ENCODE measurements at regions not wholly inside any gene's neighbourhood (a gene's known extent, or its start where the extent isn't known, plus 50 kb on each side); places are given as distances from the start of the nearest gene placed in this dataset.
"Not testable (repeated sequence)": the region's sequence is repeated elsewhere in the genome, so short reads cannot be mapped to it uniquely, and the experiment has no call there.

GRCh38 chr10:53069013-53069412, 296.4 kb upstream of the MBL2 start:
- no peak for DNase-seq

DNA sequence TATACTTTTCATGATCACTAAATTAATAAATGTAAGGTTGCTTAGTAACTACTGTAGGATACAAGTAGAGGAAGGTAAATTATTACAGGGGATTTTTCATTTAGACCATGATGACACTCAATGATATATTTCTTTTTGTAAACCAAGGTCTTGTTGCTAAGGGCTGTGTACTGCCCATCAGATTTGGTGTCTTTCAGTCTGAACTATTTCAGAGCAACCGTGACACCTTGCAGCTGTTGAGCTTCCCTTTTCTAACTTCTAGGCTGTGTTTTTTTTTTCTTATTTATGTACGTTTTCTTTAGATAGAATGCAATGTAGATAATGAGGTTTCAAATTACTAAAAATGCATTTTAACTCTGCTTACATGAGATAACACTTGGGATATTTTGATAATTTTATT, 292.0 kb upstream of the MBL2 start:
- no peak for DNase-seq

- DNase-seq, result no peak
Measured at GRCh38 chr10:53063805-53064204, 291.2 kb upstream of the MBL2 start.

DNA sequence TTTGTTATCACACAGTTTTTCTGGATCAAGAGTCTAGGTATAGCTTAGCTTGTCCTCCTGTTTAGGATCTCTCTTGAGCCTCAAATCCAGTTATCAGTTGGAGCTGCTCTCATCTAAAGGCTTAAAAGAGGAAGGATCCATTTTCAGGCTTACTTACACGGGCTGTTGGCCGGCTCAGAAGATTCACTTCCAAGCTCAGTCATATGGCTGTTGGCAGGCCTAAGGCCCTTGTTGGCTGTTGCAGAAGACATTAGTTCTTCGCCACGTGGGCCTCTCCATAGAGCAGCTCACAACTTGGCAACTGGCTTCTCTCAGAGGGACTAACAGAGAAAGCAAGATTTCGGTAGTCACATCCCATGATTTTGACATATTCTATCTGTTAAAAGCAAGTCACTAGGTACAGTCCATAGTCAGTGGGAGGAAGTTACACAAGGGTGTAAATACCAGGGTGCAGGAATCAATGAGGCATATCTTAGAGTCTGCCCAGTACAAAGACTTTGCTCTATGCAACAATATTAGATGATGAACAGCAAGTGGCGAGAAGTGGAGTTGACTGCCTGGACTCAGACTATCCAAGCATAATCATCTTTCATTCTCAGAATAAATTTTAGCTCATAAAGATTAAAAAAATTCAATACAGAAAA, 280.1 kb upstream of the MBL2 start:
- DNase-seq, result no peak

DNA sequence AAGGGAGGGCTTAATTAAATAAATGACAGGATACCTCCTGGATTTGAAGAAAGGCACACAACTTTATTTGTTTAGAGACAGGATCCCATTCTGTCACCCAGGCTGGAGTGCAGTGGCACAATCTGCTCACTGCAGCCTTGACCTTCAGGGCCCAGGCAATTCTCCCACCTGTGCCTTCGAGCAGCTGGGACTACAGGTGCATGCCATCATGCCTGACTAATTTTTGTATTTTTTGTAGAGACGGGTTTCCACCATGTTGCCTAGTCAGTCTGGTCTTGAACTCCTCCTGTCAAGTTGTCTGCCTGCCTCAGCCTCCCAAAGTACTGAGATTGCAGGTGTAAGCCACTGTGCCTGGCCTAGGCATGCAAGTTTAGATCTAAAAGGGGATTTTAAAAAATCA, 272.7 kb upstream of the MBL2 start:
- no peak for DNase-seq

GRCh38 chr10:53035823-53036222, 263.2 kb upstream of the MBL2 start:
- not testable (repeated sequence) for DNase-seq

- no peak for DNase-seq
Measured at GRCh38 chr10:53033396-53033795, 260.8 kb upstream of the MBL2 start.

DNA sequence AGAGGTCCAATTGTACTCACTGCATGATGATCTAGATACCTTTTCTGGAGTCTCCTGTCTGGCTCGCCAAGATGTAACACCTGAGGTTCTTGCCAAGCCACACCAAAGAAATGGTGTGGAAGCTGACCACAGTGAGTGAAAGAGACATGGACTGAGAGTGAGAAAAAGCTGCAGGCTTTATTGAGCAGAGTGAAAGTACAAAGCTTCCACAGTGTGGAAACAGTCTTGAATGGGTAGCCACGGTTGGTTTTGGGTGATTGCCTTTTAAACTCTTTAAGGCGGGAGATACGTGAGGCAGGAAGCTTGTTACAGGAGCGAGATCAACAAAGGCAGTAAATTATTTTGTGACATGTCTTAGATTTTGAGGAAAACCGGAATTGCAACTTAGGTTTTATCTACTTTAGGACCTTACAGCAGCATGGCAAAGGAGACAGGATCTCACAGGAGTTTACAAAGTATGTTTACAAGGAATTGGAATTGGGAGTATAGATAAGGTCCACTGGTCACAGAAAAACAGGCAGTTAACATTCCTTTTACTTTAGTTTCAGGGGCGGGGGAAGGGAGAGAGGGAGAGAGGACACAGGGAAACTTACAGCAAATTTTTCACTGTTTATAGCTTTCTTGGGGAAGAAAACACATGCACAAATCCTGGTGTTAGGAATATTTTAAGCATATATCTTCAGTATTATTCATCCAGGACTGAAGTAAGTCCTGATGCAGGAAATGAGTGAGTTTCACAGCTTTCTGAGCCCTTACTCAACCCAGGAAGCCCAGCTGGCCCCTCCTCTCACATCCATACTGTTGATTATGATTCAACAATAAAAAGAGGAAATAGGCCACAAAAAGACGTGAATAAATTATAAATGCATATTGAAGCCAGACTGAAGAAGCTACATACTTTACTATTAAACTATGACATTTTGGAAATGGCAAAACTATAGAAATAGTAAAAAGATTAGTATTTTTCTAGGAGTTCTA, 257.6 kb upstream of the MBL2 start:
- DNase-seq, result not testable (repeated sequence)

- DNase-seq, result no peak
Measured at GRCh38 chr10:53029449-53029848, 256.9 kb upstream of the MBL2 start.

DNA sequence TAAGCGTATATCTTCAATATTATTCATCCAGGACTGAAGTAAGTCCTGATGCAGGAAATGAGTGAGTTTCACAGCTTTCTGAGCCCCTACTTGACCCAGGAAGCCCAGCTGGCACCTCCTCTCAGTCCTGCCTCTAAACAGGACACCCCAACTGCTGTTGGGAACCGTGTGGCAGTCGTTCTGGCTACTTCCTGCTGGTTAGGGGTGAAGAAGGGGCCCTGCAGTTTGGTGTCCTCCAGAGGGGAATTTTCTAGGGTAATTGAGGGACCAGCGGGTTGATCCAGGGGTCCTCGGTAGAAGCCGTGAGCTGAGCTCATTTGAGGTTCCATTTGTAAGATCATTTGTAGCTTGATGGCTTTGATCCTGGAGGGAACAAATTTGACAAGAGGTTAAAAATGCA, 253.2 kb upstream of the MBL2 start:
- DNase-seq, result not testable (repeated sequence)

- no peak for DNase-seq
Measured at GRCh38 chr10:53025172-53025711, 252.7 kb upstream of the MBL2 start.

DNA sequence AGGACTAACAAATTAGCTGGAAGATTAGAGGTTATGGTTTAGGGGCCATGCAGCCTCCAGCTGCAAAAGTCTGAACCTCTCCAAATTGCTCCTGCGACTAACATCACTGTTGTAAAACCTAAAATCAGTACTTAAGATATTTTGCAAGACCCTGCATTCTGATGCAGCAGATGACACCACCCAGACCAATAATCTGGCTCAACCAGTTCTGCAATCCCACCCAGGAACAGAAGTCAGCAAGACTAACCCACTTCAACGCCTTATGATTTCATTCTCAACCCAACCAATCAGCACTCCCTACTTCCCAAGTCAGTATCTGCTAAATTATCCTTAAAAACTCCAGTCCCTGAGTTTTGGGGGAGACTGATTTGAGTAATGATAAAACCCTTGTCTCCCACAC, 250.8 kb upstream of the MBL2 start:
- no peak for DNase-seq

- no peak for DNase-seq
Measured at GRCh38 chr10:53022611-53023088, 250.1 kb upstream of the MBL2 start.

DNA sequence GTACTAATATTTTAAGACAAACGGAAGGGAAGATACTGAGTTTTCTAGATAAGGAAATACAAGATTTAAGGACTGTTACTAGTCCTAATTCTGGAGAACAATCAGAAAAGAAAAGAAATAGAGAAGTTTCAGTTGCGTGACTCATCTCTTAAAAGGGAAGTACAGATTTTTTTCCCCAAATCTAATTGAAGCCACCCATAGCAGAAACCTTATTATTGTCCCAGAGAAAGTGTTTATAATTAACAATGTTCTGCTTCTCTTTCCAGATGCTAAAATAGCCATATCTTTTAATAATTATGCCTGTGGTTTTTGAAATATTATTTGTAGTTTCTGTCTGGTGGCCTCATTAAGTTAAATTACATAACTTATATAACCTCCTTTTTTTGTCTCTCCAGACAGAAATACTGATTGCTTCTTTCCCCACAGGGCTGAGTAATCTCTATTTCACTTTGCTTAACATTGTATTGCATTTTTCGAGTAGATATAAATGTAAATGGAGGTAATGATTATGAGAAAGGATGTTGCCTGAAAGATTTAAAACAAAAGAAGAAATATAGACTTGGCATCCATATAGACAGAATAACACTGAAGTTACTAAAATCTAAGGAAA, 240.7 kb upstream of the MBL2 start:
- DNase-seq, result no peak

DNA sequence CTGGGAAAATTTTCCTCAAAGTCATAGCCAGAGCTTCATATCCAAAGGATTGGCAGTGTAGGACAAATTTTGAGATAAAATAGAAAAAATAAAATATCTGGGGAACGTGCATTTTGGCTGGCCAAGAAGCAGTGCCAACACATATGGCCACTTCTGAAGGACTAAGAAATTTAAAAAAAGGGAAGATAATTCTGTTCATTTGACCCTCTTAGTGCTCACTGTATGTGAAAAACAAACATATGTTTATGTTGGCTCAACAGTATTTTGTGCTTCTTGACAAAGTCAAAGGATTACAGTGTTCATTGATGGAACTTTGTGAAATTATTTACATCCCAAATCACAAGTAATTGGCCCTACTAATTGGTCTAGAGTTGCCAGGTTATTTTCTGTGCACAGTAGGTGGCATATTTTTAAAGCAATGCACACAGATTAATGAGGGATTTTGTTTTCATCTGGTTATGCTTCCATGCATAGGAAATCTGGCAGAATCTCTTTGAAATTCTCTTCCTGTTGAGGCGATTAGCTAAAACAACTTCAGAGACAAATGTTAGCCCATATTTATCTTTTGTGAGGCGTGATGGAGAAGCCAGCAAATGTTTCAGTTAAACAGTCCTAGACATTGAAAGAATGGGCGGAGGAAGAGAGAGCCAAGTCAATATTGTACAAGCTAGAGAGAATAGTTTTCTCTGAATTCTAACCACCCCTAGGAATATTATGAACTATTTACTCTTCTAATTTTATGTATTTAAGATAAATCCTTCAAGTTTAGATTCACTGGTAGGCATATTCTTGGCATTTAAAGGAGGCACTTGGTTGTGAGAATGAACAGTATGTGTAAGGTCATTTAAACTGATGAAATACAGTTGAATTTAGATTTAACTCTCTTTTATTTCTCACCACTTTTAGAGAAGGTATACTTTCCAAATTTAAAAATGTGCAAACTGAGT, 237.7 kb upstream of the MBL2 start:
- no peak for DNase-seq

DNA sequence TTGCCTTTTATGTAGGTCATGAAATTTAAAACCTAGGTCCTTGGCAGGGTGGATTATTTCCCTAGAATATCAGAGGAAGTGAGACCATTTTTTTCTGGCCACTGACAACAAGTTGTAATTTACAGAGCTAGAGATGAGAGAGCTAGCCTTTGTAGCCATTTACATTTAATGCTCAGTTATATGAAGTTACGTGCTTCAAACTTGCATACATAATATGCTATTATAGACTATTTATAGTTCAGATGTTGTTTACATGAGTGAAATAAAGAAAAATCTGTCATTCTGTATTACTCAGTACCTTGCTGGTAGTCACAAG, 234.9 kb upstream of the MBL2 start:
- no peak for DNase-seq

DNA sequence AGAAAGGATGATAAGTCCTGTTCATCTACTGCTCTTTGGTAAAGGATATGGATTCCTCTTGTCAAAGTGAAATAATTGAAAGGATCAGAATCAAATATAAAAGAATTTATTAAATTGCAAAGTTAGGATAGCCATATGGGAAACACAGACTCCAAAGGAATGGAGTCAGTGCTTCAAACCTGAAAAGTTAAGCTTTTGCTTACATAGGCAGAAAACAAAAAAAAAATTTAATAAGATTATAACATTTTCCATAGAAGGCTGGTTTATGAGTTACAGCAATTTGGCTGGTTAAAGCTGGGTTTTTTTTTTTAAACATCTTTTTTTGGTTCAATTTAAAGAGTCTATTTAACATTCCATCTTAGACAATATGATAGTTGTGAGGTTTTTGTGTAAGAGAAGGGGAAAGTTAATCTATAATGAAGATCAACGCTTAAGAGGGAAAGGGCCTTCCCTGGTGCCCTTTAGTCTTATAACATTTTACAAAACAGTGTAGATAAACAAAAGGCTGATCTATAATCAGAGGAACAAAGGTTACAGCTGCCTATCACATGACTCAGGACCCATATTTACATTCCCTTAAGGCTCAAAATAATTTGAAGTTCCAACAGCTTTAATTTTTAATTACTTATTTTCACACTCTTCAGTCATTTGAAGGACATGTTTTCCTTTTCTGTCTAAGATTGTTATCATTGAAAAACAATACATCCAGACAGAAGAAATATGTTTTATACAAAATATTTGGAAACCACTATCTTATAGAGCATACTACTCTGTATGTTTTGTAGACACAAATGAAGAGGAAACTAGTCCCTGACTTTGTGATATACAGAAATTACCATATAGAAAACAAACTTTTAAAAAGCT, 234.3 kb upstream of the MBL2 start:
- no peak for DNase-seq

GRCh38 chr10:53005612-53006345, 233.2 kb upstream of the MBL2 start:
- no peak for DNase-seq

- no peak for DNase-seq
Measured at GRCh38 chr10:53003094-53003493, 230.5 kb upstream of the MBL2 start.

GRCh38 chr10:52999681-53000080, 227.1 kb upstream of the MBL2 start:
- DNase-seq, result no peak

DNA sequence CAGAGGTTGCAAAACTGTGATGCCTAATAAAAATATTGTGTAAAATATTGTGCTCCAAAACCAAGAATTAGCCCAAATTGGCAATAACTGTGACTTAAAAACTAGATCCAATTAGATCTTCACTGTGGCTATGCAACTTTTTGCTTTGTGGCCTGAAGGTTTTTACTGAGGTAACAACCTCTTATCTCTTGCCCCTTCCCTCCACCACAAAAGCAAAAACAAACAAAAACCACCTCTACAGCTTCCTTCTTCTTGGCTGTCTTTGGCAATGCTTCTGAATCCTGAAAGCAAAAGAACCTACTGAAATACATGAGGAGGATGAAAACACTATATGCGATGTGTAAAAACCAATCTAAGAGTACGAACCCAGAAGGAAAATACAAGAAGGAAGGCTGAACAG, 226.7 kb upstream of the MBL2 start:
- DNase-seq, result no peak

All from T-helper 2 cell (primary cell).